Calu3 (cell line): ENCODE measurements at regions not wholly inside any gene's neighbourhood (a gene's known extent, or its start where the extent isn't known, plus 50 kb on each side); places are given as distances from the start of the nearest gene placed in this dataset.

Experiments
- BruUV-seq: library from RNA; stranded (reverse); fragments of 400-500 nt; replicated peaks from 2 replicates; lab custom pipeline; 2021; lab: Mats Ljungman, UMichigan
- CTCF ChIA-PET: fragments of 300-600 bp; sonication (Branson Sonifier 250); formaldehyde crosslinking; loops from one replicate; lab custom pipeline; 2022; ENCODE audit warnings: antibody characterized with exemption; lab: Charles Lee
- DNase-seq: peaks from one replicate; pipeline ENCODE4 v3.0.0; 2022
- H3K27ac Mint-ChIP-seq: one replicate; pipeline ENCODE4 v1.8.0; 2022; ENCODE audit warnings: mixed read lengths; ENCODE audit not compliant: unreplicated experiment
- H3K27me3 Mint-ChIP-seq: one replicate; pipeline ENCODE4 v1.8.0; 2022; ENCODE audit warnings: mixed read lengths; ENCODE audit not compliant: unreplicated experiment
- H3K36me3 Mint-ChIP-seq: one replicate; pipeline ENCODE4 v1.8.0; 2022; ENCODE audit warnings: mild to moderate bottlenecking, moderate library complexity, mixed read lengths; ENCODE audit not compliant: insufficient read depth, unreplicated experiment
- H3K4me1 Mint-ChIP-seq: one replicate; pipeline ENCODE4 v1.8.0; 2022; ENCODE audit warnings: mild to moderate bottlenecking, low read depth, mixed read lengths; ENCODE audit not compliant: unreplicated experiment
- H3K4me3 Mint-ChIP-seq: one replicate; pipeline ENCODE4 v1.8.0; 2022; ENCODE audit warnings: mild to moderate bottlenecking, low read depth, moderate library complexity, mixed read lengths; ENCODE audit not compliant: unreplicated experiment
- H3K9me3 Mint-ChIP-seq: one replicate; pipeline ENCODE4 v1.8.0; 2022; ENCODE audit warnings: low read depth, mixed read lengths; ENCODE audit not compliant: unreplicated experiment
- CTCF ChIP-seq: fragments of 200-600 bp; IDR thresholded peaks from one replicate; pipeline ENCODE4 v1.8.0; 2022; ENCODE audit warnings: antibody characterized with exemption; ENCODE audit not compliant: unreplicated experiment
- intact Hi-C: fragments of 100-400 bp; cut with micrococcal nuclease; formaldehyde crosslinking; loops from one replicate; pipeline ENCODE4 v1.10.0; 2022; ENCODE audit not compliant: unreplicated experiment

- CTCF ChIA-PET = no interaction called here
- H3K36me3 Mint-ChIP-seq = no peaks in the 10 kb centered on the region
These were observed 138.4 kb upstream of the MDFIC start for GRCh38 chr7:114783508-114783907.

GRCh38 chr7:114784177-114784576 lies 137.7 kb upstream of the MDFIC start:
- Mint-ChIP-seq H3K27me3 (no peaks in the 10 kb centered on the region), H3K4me1 (no peaks in the 10 kb centered on the region), H3K9me3 (no peaks in the 10 kb centered on the region), H3K36me3 (no peaks in the 10 kb centered on the region), H3K4me3 (no peak overlapping the region), H3K27ac (no peak overlapping the region)
- no peak for DNase-seq
- TF ChIP-seq CTCF = no peak
- intact Hi-C loops = no loop called here
- BruUV-seq = no TSS peak
- CTCF ChIA-PET = no interaction called here

More at GRCh38 chr7:114783508-114783907, 138.4 kb upstream of the MDFIC start:
- H3K4me1 Mint-ChIP-seq = no peaks in the 10 kb centered on the region
- no peak for TF ChIP-seq CTCF
- H3K9me3 Mint-ChIP-seq = no peaks in the 10 kb centered on the region
- H3K4me3 Mint-ChIP-seq = no peak overlapping the region
- no peak for DNase-seq
- H3K27me3 Mint-ChIP-seq = no peaks in the 10 kb centered on the region
- no peak overlapping the region for H3K27ac Mint-ChIP-seq
- intact Hi-C loops = no loop called here
- BruUV-seq = no TSS peak

GRCh38 chr7:114784746-114785145 lies 137.1 kb upstream of the MDFIC start:
- no peak overlapping the region for H3K4me3 Mint-ChIP-seq
- H3K27ac Mint-ChIP-seq = no peak overlapping the region
- H3K27me3 Mint-ChIP-seq = no peaks in the 10 kb centered on the region
- no peak for TF ChIP-seq CTCF
- CTCF ChIA-PET = no interaction called here
- no TSS peak for BruUV-seq
- no peak for DNase-seq
- H3K36me3 Mint-ChIP-seq = no peaks in the 10 kb centered on the region
- H3K9me3 Mint-ChIP-seq = no peaks in the 10 kb centered on the region
- intact Hi-C loops = no loop called here
- H3K4me1 Mint-ChIP-seq = no peaks in the 10 kb centered on the region

GRCh38 chr7:114785496-114785895 lies 136.4 kb upstream of the MDFIC start:
- CTCF ChIA-PET = no interaction called here
- intact Hi-C loops = no loop called here
- Mint-ChIP-seq H3K9me3 (no peaks in the 10 kb centered on the region), H3K27ac (no peak overlapping the region), H3K27me3 (no peaks in the 10 kb centered on the region), H3K4me1 (no peaks in the 10 kb centered on the region), H3K36me3 (no peaks in the 10 kb centered on the region), H3K4me3 (no peak overlapping the region)
- TF ChIP-seq CTCF = no peak
- BruUV-seq = no TSS peak
- DNase-seq = no peak
